Fibroblast of lung (primary cell): ENCODE measurements at regions not wholly inside any gene's neighbourhood (a gene's known extent, or its start where the extent isn't known, plus 50 kb on each side); places are given as distances from the start of the nearest gene placed in this dataset.

Experiments used
- DNase-seq, 2 donors: peaks; one replicate each; pipeline versions ENCODE4 v3.0.0 to v3.0.0-alpha.2; 2010; ENCODE audit warnings: low read depth in 2 of 2
- H2AFZ ChIP-seq: 2 replicates; pipeline ENCODE4 v1.5.1; 2012; ENCODE audit warnings: low read length, control low read depth, inconsistent platforms
- H3K27ac ChIP-seq: 2 replicates; pipeline ENCODE4 v1.5.1; 2011; ENCODE audit warnings: low read length, control low read depth; ENCODE audit not compliant: insufficient read depth
- H3K27me3 ChIP-seq: 2 replicates; pipeline ENCODE4 v1.5.1; 2011; ENCODE audit warnings: mild to moderate bottlenecking, low read length; ENCODE audit not compliant: control insufficient read depth, insufficient read depth
- H3K36me3 ChIP-seq: 2 replicates; pipeline ENCODE4 v1.5.1; 2011; ENCODE audit warnings: low read length; ENCODE audit not compliant: control insufficient read depth, insufficient read depth
- H3K4me1 ChIP-seq: 2 replicates; pipeline ENCODE4 v1.5.1; 2011; ENCODE audit warnings: low read length; ENCODE audit not compliant: control insufficient read depth, insufficient read depth; ENCODE audit errors: extremely low read depth
- H3K4me2 ChIP-seq: 2 replicates; pipeline ENCODE4 v1.5.1; 2011; ENCODE audit warnings: low read length, control low read depth; ENCODE audit not compliant: insufficient read depth; ENCODE audit errors: extremely low read depth
- H3K4me3 ChIP-seq, 4 experiments: fragments of 200-600 bp in 1 of 4; sonication (generic) in 1 of 4; replicated peaks in 1 of 4; 2 replicates each; pipeline ENCODE4 v1.5.1; 2011 to 2016; ENCODE audit warnings: low read length in 4 of 4, low read depth in 3 of 4, mild to moderate bottlenecking in 3 of 4, control low read depth in 2 of 4, inconsistent platforms in 1 of 4, mixed read lengths in 1 of 4; ENCODE audit not compliant: insufficient read depth in 1 of 4; ENCODE audit errors: control extremely low read depth in 1 of 4
- H3K79me2 ChIP-seq: 2 replicates; pipeline ENCODE4 v1.5.1; 2012; ENCODE audit warnings: mild to moderate bottlenecking, low read length, inconsistent platforms; ENCODE audit not compliant: control insufficient read depth, insufficient read depth
- H3K9ac ChIP-seq: 2 replicates; pipeline ENCODE4 v1.5.1; 2011; ENCODE audit warnings: mild to moderate bottlenecking, low read length, control low read depth; ENCODE audit not compliant: insufficient read depth
- H3K9me3 ChIP-seq: 2 replicates; pipeline ENCODE4 v1.5.1; 2012; ENCODE audit warnings: low read depth, low read length; ENCODE audit not compliant: control insufficient read depth, insufficient read depth
- H4K20me1 ChIP-seq: 2 replicates; pipeline ENCODE4 v1.5.1; 2011; ENCODE audit warnings: low read length; ENCODE audit not compliant: control insufficient read depth, insufficient read depth; ENCODE audit errors: extremely low read depth
- CTCF ChIP-seq, 2 donors: IDR thresholded peaks in 1 of 2; conservative IDR thresholded peaks in 1 of 2; 1 replicate in 1 of 2; 2 replicates in 1 of 2; pipeline ENCODE4 v1.5.1; 2011 to 2012; ENCODE audit warnings: low read length in 2 of 2, control low read depth in 1 of 2, inconsistent platforms in 1 of 2, low read depth in 1 of 2, mild to moderate bottlenecking in 1 of 2
- EZH2 ChIP-seq: IDR thresholded peaks from 2 replicates; pipeline ENCODE4 v1.5.1; 2012; ENCODE audit warnings: low read length, control low read depth, mild to moderate bottlenecking; ENCODE audit errors: missing control alignments

- Histone ChIP-seq H3K4me1 (peaks cover 6% of the 10 kb centered on the region), H3K4me2 (no peak overlapping the region), H3K9me3 (no peaks in the 10 kb centered on the region), H3K27me3 (no peaks in the 10 kb centered on the region), H3K79me2 (no peaks in the 10 kb centered on the region), H4K20me1 (no peaks in the 10 kb centered on the region), H3K36me3 (no peaks in the 10 kb centered on the region), H2AFZ (no peak overlapping the region), H3K4me3 (no peak overlapping the region), H3K9ac (no peak overlapping the region), H3K27ac (no peak overlapping the region)
- TF ChIP-seq EZH2 (no peak), CTCF (conservative IDR thresholded peaks at IDR 0.05 in 1 of 2, IDR thresholded peaks at IDR 0.05 in 1 of 2; ENCODE audit: low read depth in 1 of 2, low read length in 2 of 2) (no peak)
- DNase-seq: no peak
Observed at GRCh38 chr17:14736631-14737030, 435.8 kb downstream of the HS3ST3B1 start.

- Histone ChIP-seq H3K9me3 (no peaks in the 10 kb centered on the region), H3K27me3 (no peaks in the 10 kb centered on the region), H3K4me2 (no peak overlapping the region), H3K27ac (no peak overlapping the region), H2AFZ (no peak overlapping the region), H4K20me1 (no peaks in the 10 kb centered on the region), H3K9ac (no peak overlapping the region), H3K79me2 (no peaks in the 10 kb centered on the region), H3K4me3 (no peak overlapping the region), H3K36me3 (no peaks in the 10 kb centered on the region), H3K4me1 (no peaks in the 10 kb centered on the region)
- TF ChIP-seq EZH2 (no peak), CTCF (conservative IDR thresholded peaks at IDR 0.05 in 1 of 2, IDR thresholded peaks at IDR 0.05 in 1 of 2; ENCODE audit: low read depth in 1 of 2, low read length in 2 of 2) (no peak)
- DNase-seq: no peak
Observed at GRCh38 chr17:14733376-14733775, 432.5 kb downstream of the HS3ST3B1 start.

- H3K27me3 ChIP-seq: no peaks in the 10 kb centered on the region
- H3K4me3 ChIP-seq: no peak overlapping the region
- no peak overlapping the region for H3K27ac ChIP-seq
- TF ChIP-seq EZH2 (no peak), CTCF (conservative IDR thresholded peaks at IDR 0.05 in 1 of 2, IDR thresholded peaks at IDR 0.05 in 1 of 2; ENCODE audit: low read depth in 1 of 2, low read length in 2 of 2) (no peak)
- DNase-seq: no peak
- no peak overlapping the region for H2AFZ ChIP-seq
- no peaks in the 10 kb centered on the region for H3K79me2 ChIP-seq
- no peak overlapping the region for H3K4me2 ChIP-seq
- no peaks in the 10 kb centered on the region for H3K4me1 ChIP-seq
- no peaks in the 10 kb centered on the region for H4K20me1 ChIP-seq
- H3K9ac ChIP-seq: no peak overlapping the region
- no peaks in the 10 kb centered on the region for H3K9me3 ChIP-seq
- H3K36me3 ChIP-seq: no peaks in the 10 kb centered on the region
Observed at GRCh38 chr17:14732211-14732610, 431.3 kb downstream of the HS3ST3B1 start.
